GM18868 (cell line): ENCODE measurements at regions not wholly inside any gene's neighbourhood (a gene's known extent, or its start where the extent isn't known, plus 50 kb on each side); places are given as distances from the start of the nearest gene placed in this dataset.
"Not testable (repeated sequence)": the region's sequence is repeated elsewhere in the genome, so short reads cannot be mapped to it uniquely, and the experiment has no call there.

Source experiments
- ATAC-seq: cut with Tn5 transposase; IDR thresholded peaks from one replicate; pipeline ENCODE4 v1.9.1; 2021; ENCODE audit warnings: mild to moderate bottlenecking, moderate library complexity; ENCODE audit not compliant: unreplicated experiment

DNA sequence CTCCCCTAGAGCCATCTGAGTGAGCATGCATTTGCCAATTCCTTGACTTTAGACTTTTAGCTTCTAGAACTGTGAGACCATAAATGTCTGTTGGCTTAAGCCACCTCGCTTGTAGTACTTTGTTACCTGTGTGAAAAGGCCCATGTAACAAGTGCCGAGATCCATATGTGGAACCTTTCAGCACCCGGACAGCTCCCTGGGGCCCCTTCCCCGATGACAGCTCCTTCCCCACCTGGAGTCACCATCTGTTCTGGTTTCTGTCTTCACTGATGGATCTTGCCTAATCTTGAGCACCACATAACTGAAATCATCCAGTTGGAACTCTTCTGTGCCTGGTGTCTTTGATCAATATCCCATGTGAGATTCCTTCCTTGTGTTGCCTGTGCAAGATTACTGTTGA lies 78.9 kb upstream of the EEF2KMT start:
- ATAC-seq: no peak

DNA sequence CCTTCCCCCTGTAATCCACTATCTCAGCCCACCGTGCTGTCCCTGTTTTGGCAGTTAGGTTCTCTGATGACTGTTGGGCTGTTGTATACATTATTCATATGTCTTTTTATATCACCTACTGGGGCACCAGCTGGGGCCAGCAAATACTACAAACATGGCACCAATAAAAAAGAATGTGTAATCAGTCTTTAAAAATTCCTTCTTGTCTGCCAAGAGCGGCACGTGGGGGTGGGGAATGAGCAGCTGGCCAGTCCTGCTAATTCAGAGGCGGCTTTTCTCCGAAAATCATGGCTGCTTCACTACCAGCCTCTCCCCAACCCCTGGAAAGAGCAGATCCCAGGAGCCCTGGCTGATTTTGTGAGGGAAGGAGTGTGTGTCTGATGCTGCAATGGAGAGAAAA lies 77.7 kb upstream of the EEF2KMT start:
- ATAC-seq: no peak

DNA sequence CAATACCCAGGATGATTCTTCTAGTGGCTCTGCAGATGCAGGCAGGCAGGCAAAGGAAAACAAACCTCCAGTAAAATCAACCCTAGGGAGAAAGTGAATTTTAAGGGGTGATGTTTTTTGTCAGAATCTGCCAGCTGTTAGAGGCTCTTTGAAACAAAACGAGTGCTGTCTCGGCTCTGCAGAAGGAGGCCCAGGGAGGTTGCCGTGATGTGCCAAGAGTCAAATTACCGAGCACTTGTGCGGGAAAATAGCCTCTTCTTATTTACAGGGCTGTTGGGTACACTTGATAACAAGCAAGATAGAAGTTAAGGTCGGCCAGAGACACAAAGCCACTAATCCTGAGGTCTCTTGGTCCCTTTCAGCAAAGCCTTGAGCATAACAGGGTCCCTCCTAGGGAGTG lies 68.9 kb upstream of the EEF2KMT start:
- ATAC-seq: no peak

DNA sequence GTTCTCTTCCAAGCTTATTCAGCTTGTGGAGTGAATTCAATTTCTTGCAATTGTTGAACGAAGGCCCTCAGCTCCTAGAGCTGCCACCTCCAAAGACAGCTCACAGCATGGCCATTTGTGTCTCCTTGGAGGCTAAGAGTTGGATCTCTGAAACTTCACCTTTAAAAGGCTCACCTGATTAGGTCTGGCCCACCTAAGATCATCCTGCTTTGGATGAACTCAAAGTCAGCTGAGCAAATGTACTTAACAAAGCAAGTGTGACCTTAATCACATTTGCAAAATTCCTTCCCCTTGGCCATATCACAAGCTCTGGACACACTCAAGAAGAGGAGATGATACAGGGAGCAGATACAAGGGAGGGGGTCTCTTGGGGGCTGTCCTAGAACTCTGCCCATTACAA lies 67.8 kb upstream of the EEF2KMT start:
- not testable (repeated sequence) for ATAC-seq

DNA sequence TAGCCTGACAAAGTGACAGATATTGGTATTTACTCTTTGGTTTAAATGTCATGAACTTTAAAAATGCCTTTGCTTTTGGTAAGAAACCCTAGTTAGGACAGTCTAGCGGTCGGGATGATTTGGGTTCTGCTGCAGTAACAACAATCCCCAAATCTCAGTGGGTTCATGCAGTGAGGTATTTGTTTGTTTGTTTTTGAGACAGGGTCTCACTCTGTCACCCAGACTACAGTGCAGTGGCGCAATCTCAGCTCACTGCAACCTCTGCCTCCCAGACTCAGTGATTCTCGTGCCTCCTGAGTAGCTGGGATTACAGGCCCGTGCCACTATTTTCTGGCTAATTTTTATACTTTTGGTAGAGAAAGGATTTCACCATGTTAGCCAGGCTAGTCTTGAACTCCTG lies 65.2 kb upstream of the EEF2KMT start:
- ATAC-seq: not testable (repeated sequence)

DNA sequence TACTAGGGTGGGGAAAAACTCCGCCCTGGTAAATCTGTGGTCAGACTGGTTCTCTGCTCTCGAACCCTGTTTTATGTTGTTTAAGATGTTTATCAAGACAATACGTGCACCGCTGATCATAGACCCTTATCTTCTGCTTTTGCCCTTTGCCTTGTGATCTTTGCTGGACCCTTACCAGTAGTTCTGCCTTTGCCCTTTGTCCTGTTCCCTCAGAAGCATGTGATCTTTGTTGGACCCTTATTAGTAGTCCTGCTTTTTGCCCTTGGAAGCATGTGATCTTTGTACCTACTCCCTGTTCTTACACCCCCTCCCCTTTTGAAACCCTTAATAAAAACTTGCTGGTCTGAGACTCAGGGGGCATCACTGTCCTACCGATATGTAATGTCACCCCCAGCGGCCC lies 64.3 kb upstream of the EEF2KMT start:
- not testable (repeated sequence) for ATAC-seq

DNA sequence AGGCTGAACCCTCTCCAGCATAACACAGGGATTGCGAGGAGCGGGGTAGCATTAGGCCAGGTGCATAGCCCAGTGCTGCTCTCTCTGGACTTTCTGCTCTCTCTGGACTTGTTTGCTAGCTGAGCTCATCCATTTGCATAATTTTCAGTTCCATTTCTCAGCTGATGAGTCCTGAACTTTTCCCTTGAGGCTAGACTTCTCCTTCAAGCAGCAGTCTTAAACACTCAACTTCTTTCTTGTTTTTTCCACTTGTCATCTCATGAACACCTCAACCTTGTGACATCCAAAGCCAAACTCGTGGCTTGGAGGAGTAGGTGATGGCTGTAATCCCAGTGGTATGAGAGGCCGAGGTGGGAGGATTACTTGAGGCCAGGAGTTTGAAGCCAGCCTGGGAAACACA lies 62.4 kb upstream of the EEF2KMT start:
- not testable (repeated sequence) for ATAC-seq

DNA sequence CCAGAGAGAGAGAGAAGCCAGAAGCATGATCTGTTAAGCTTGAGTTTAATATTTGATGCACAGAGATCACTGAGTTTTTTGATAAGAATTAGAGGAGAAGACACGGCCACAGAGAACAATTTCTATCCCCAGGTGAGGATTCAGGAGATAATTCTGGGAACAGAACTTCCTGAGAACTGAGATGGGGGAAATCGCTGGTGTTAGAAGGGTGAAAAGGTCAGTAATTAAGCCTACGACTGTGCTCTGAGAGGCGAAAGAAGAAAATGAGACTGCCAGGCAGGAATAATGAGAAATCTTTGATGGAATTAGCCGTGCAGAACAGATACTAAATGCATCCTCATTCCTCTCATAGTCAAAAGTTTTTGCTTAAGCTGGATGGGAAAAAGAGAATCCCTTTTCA lies 61.9 kb upstream of the EEF2KMT start:
- ATAC-seq: not testable (repeated sequence)

DNA sequence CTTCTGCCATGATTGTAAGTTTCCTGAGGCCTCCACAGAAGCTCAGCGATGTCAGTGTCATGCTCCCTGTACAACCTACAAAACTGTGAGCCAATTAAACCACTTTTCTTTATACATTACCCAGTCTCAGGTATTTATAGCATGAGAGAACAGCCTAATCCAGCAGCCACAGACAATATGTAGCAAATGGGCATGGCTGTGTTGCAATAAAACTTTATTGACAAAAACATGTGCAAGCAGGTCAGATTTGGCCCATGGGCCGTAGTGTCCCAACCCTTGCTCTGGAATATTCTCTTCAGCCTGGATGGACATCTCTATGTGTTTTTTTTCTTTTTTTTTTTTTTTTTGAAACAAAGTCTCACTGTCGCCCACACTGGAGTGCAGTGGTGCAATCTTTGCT lies 60.9 kb upstream of the EEF2KMT start:
- no peak for ATAC-seq

DNA sequence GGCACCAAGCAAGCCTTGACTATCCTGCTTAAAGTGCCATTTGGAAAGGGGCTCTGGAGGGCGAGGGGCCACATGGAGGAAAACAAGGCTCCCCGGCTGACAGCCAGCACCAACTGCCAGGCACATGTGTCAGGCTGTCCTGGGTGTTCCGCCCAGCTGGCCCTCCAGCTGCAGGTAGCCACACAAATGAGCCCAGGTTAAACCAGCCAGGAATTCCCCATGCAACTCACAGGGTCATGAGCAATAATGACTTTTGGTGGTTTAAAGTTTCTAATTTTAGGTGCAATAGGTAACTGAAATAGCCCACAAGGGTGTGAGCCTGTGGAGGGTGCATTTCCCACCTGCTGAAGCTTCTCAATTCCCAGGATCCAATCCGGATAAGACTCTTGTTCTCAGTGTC lies 58.9 kb upstream of the EEF2KMT start:
- not testable (repeated sequence) for ATAC-seq

DNA sequence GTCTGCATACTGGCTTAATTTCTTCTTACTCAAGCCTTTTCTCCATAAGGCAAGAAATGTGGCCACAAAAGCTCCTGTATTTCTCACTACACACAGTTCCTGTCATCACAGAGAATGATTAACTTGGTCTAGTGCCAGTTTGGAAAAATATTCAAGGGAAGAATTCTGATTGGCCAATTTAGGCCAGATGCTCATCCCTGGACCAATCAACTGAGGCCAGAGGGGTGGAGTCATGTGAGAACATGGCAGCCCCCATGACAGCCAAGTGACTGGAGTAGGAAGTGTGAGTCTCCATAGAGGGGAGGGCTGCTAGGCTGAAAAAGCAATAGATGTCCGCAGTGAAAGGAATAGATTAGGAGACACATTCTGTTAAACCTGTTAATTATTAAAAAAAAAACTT lies 56.4 kb upstream of the EEF2KMT start:
- ATAC-seq: not testable (repeated sequence)

DNA sequence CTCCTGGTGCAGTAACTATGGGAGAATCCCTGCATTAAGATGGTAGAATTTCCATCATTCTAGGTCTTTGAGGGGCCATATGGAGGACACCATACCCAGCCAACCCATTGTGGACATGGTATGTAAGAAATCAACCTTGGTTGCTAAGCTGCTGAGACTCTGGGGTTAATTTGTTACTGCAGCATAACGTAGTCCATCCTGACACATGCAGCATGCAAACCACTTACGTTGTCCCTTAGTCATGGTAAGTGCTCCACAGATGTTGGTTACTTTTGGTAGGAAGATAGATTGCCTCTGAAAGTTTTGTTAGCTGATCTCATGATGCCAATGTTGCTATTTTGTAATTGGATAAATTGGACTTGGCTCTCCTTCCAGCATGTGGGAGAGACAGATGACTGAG lies 53.8 kb upstream of the EEF2KMT start:
- ATAC-seq: not testable (repeated sequence)
